SIG-M5 (cell line): ENCODE measurements at regions not wholly inside any gene's neighbourhood (a gene's known extent, or its start where the extent isn't known, plus 50 kb on each side); places are given as distances from the start of the nearest gene placed in this dataset.

Experiments
- DNase-seq: peaks from one replicate; lab custom pipeline; 2025; lab: John Stamatoyannopoulos, UW

- DNase-seq, result no peak
These were observed 189.7 kb upstream of the JAG1 start for GRCh38 chr20:10863337-10864060.

- DNase-seq, result no peak
These were observed 190.4 kb upstream of the JAG1 start for GRCh38 chr20:10864076-10864672.

GRCh38 chr20:10868299-10868698 lies 194.5 kb upstream of the JAG1 start:
- no peak for DNase-seq

- no peak for DNase-seq
These were observed 199.2 kb upstream of the JAG1 start for GRCh38 chr20:10873026-10873425.

- no peak for DNase-seq
These were observed 201.9 kb upstream of the JAG1 start for GRCh38 chr20:10875653-10876052.

GRCh38 chr20:10876558-10876957 lies 202.8 kb upstream of the JAG1 start:
- DNase-seq, result no peak

- DNase-seq, result no peak
These were observed 203.5 kb upstream of the JAG1 start for GRCh38 chr20:10877342-10877741.

GRCh38 chr20:10883166-10883565 lies 209.4 kb upstream of the JAG1 start:
- DNase-seq, result no peak

GRCh38 chr20:10893321-10893720 lies 219.5 kb upstream of the JAG1 start:
- DNase-seq, result no peak

GRCh38 chr20:10897336-10897735 lies 223.5 kb upstream of the JAG1 start:
- DNase-seq, result no peak

GRCh38 chr20:10898552-10898951 lies 224.8 kb upstream of the JAG1 start:
- DNase-seq, result no peak

GRCh38 chr20:10902174-10902573 lies 228.4 kb upstream of the JAG1 start:
- DNase-seq, result no peak

GRCh38 chr20:10902576-10903282 lies 228.9 kb upstream of the JAG1 start:
- no peak for DNase-seq

GRCh38 chr20:10906834-10907233 lies 233.0 kb upstream of the JAG1 start:
- DNase-seq, result no peak

- no peak for DNase-seq
These were observed 236.0 kb upstream of the JAG1 start for GRCh38 chr20:10909803-10910202.

- no peak for DNase-seq
These were observed 236.9 kb upstream of the JAG1 start for GRCh38 chr20:10910535-10911178.

GRCh38 chr20:10911298-10911697 lies 237.5 kb upstream of the JAG1 start:
- DNase-seq, result no peak

- no peak for DNase-seq
These were observed 242.0 kb upstream of the JAG1 start for GRCh38 chr20:10915815-10916214.

GRCh38 chr20:10916312-10916711 lies 242.5 kb upstream of the JAG1 start:
- DNase-seq, result no peak

GRCh38 chr20:10917826-10918225 lies 244.0 kb upstream of the JAG1 start:
- DNase-seq, result no peak

- DNase-seq, result no peak
These were observed 245.8 kb upstream of the JAG1 start for GRCh38 chr20:10919396-10920140.

GRCh38 chr20:10920396-10920795 lies 246.6 kb upstream of the JAG1 start:
- DNase-seq, result no peak
